Hepatocyte (in vitro differentiated cells): ENCODE measurements at regions not wholly inside any gene's neighbourhood (a gene's known extent, or its start where the extent isn't known, plus 50 kb on each side); places are given as distances from the start of the nearest gene placed in this dataset.

ENCODE experiments used
- DNase-seq: peaks from one replicate; pipeline ENCODE4 v3.0.0-alpha.2; 2016; ENCODE audit warnings: low spot score
- H2AFZ ChIP-seq: fragments of 200-600 bp; sonication (generic); 2 replicates; pipeline ENCODE4 v1.6.0; 2016; ENCODE audit warnings: antibody characterized with exemption, mild to moderate bottlenecking
- H3K27ac ChIP-seq: fragments of 200-600 bp; sonication (generic); 2 replicates; pipeline ENCODE4 v1.5.1; 2016; ENCODE audit warnings: mild to moderate bottlenecking
- H3K27me3 ChIP-seq: fragments of 200-600 bp; sonication (generic); 2 replicates; pipeline ENCODE4 v1.6.1; 2016
- H3K36me3 ChIP-seq: fragments of 200-600 bp; sonication (generic); replicated peaks from 2 replicates; pipeline ENCODE4 v1.5.1; 2016; ENCODE audit warnings: low read depth; ENCODE audit not compliant: insufficient read depth
- H3K4me1 ChIP-seq: fragments of 200-600 bp; sonication (generic); 2 replicates; pipeline ENCODE4 v1.5.1; 2016; ENCODE audit warnings: mild to moderate bottlenecking, moderate library complexity; ENCODE audit not compliant: insufficient read depth
- H3K4me2 ChIP-seq: fragments of 200-600 bp; sonication (generic); 2 replicates; pipeline ENCODE4 v1.6.0; 2016
- H3K4me3 ChIP-seq: fragments of 200-600 bp; sonication (generic); 2 replicates; pipeline ENCODE4 v1.5.1; 2016; ENCODE audit warnings: mild to moderate bottlenecking
- H3K79me2 ChIP-seq: fragments of 200-600 bp; sonication (generic); 2 replicates; pipeline ENCODE4 v1.6.0; 2017; ENCODE audit warnings: mild to moderate bottlenecking
- H3K9me2 ChIP-seq: fragments of 200-600 bp; sonication (generic); replicated peaks from 2 replicates; pipeline ENCODE4 v1.6.0; 2017; ENCODE audit warnings: mild to moderate bottlenecking; ENCODE audit not compliant: insufficient read depth
- H3K9me3 ChIP-seq: fragments of 200-600 bp; sonication (generic); 2 replicates; pipeline ENCODE4 v1.5.1; 2016; ENCODE audit warnings: low read depth, mild to moderate bottlenecking
- H4K20me1 ChIP-seq: fragments of 200-600 bp; sonication (generic); 2 replicates; pipeline ENCODE4 v1.6.0; 2016; ENCODE audit warnings: mild to moderate bottlenecking; ENCODE audit not compliant: insufficient read depth, poor library complexity, severe bottlenecking
- CTCF ChIP-seq: fragments of 200-600 bp; sonication (generic); IDR thresholded peaks from 2 replicates; pipeline ENCODE4 v1.5.1; 2016; ENCODE audit warnings: antibody characterized with exemption, mild to moderate bottlenecking; ENCODE audit not compliant: poor library complexity
- EZH2 ChIP-seq: fragments of 200-600 bp; sonication (generic); IDR thresholded peaks from 2 replicates; pipeline ENCODE4 v1.6.1; 2016; ENCODE audit warnings: antibody characterized with exemption, mild to moderate bottlenecking, borderline replicate concordance
- EZH2phosphoT487 ChIP-seq: fragments of 200-600 bp; sonication (generic); IDR thresholded peaks from one replicate; pipeline ENCODE4 v1.6.1; 2018; ENCODE audit warnings: antibody characterized with exemption, mild to moderate bottlenecking, low read depth, moderate library complexity; ENCODE audit not compliant: unreplicated experiment, severe bottlenecking
- WGBS: methylation state at CpG from one replicate; pipeline ENCODE4 v1.1.6; 2016; ENCODE audit warnings: low lambda C conversion rate; ENCODE audit errors: missing lambda C conversion rate; 5-methylcytosine and 5-hydroxymethylcytosine counted together

GRCh38 chr10:53690524-53691240 is 918.1 kb upstream of the MBL2 start:
- no peaks in the 10 kb centered on the region for H3K4me1 ChIP-seq
- DNase-seq, result no peak
- WGBS, result 65% methylated on average over 5 of the region's 5 CpGs

GRCh38 chr10:53687800-53688199 is 915.2 kb upstream of the MBL2 start:
- H3K9me2 ChIP-seq, result no peaks in the 10 kb centered on the region
- no peaks in the 10 kb centered on the region for H3K27me3 ChIP-seq
- no peaks in the 10 kb centered on the region for H3K79me2 ChIP-seq
- whole genome bisulfite sequencing, result 86% methylated on average over 1 of the region's 1 CpG
- H3K4me2 ChIP-seq, result no peak overlapping the region
- no peaks in the 10 kb centered on the region for H3K9me3 ChIP-seq
- H3K4me1 ChIP-seq, result no peaks in the 10 kb centered on the region
- H4K20me1 ChIP-seq, result no peaks in the 10 kb centered on the region
- H3K27ac ChIP-seq, result no peak overlapping the region
- no peak for TF ChIP-seq CTCF
- no peak overlapping the region for H3K4me3 ChIP-seq
- no peak overlapping the region for H2AFZ ChIP-seq
- no peak for DNase-seq
- no peaks in the 10 kb centered on the region for H3K36me3 ChIP-seq

More at GRCh38 chr10:53690524-53691240, 918.1 kb upstream of the MBL2 start:
- H3K27ac ChIP-seq, result no peak overlapping the region
- no peak overlapping the region for H3K4me3 ChIP-seq
- H3K9me3 ChIP-seq, result no peaks in the 10 kb centered on the region
- no peak overlapping the region for H3K4me2 ChIP-seq
- TF ChIP-seq CTCF (no peak), EZH2phosphoT487 (no peak), EZH2 (no peak)
- no peaks in the 10 kb centered on the region for H4K20me1 ChIP-seq
- H3K79me2 ChIP-seq, result no peaks in the 10 kb centered on the region
- no peaks in the 10 kb centered on the region for H3K36me3 ChIP-seq
- H3K9me2 ChIP-seq, result no peaks in the 10 kb centered on the region
- no peaks in the 10 kb centered on the region for H3K27me3 ChIP-seq
- H2AFZ ChIP-seq, result no peak overlapping the region

GRCh38 chr10:53682885-53683284 is 910.3 kb upstream of the MBL2 start:
- WGBS, result 94% methylated on average over 2 of the region's 2 CpGs

More at GRCh38 chr10:53682885-53683284, 910.3 kb upstream of the MBL2 start:
- Histone ChIP-seq H3K4me1 (no peaks in the 10 kb centered on the region), H3K9me2 (no peaks in the 10 kb centered on the region), H3K4me2 (no peak overlapping the region), H3K79me2 (no peaks in the 10 kb centered on the region), H3K27me3 (no peaks in the 10 kb centered on the region), H3K27ac (no peak overlapping the region), H4K20me1 (no peaks in the 10 kb centered on the region), H2AFZ (no peak overlapping the region), H3K36me3 (no peaks in the 10 kb centered on the region), H3K9me3 (no peaks in the 10 kb centered on the region), H3K4me3 (no peak overlapping the region)
- no peak for TF ChIP-seq CTCF
- TF ChIP-seq EZH2phosphoT487, result no peak
- TF ChIP-seq EZH2, result no peak
- no peak for DNase-seq
